ENCODE measurements at regions not wholly inside any gene's neighbourhood (a gene's known extent, or its start where the extent isn't known, plus 50 kb on each side); places are given as distances from the start of the nearest gene placed in this dataset.

DNA sequence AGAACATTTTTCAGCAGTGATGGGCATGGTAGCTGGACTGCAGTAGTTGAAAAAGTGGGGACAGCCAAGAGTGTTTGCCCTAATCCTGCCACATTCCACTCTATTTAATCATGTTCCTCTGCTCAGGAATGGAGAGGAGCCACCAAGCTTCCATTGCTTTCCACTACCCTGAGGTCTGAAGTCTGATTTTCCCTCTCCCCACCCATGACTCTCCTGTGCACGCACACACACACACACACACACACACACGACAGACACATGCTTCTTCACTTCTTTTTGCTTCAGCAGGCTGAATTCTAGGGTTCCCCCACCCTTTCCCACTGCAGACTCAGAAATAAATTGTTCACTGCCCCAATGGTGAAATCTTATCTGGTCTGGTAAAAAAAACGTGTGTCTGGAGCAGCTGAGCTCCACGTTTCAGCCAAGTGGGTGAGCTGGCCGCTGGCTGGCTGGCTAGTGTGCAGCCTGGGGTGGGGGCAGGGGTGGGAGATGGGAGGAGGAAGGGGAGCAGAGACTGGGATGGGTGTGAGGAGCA lies 142.7 kb upstream of the NALF2 start:
- no peaks in the 10 kb centered on the region for H3K4me1 Mint-ChIP-seq (ENCODE audit: low read depth)
- H3K4me3 Mint-ChIP-seq: no peak overlapping the region
- H3K9me3 Mint-ChIP-seq (ENCODE audit: insufficient read depth): no peaks in the 10 kb centered on the region
- no peaks in the 10 kb centered on the region for H3K36me3 Mint-ChIP-seq (ENCODE audit: low read depth)
- ChIA-PET CTCF (no interaction called here), POLR2A (no interaction called here)
- DNase-seq (no peak), ATAC-seq (no peak)
- H3K27ac Mint-ChIP-seq: no peak overlapping the region
- no peaks in the 10 kb centered on the region for H3K27me3 Mint-ChIP-seq (ENCODE audit: low read depth)

DNA sequence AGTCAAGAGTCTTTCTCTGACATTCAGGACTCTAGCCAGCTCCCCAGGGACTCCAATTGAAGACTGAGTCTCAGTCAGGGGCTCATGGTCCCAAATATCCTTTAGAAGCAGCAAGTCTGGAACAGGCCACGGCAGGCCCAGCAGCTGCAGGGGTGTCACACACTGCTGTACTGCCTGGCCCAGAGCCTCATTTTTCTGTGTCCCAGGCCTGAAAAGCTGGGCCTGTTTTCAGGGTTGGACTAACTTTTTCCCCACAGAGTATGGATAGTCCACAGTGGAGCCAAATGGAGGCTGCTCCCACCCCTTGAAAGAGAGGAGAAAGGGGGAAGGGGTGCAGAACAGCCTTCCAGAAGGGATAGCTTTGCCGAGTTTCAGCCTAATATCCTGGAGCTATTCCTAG lies 146.8 kb upstream of the NALF2 start:
- no peak for ATAC-seq
- POLR2A ChIA-PET: no interaction called here
- no peaks in the 10 kb centered on the region for H3K9me3 Mint-ChIP-seq (ENCODE audit: insufficient read depth)

DNA sequence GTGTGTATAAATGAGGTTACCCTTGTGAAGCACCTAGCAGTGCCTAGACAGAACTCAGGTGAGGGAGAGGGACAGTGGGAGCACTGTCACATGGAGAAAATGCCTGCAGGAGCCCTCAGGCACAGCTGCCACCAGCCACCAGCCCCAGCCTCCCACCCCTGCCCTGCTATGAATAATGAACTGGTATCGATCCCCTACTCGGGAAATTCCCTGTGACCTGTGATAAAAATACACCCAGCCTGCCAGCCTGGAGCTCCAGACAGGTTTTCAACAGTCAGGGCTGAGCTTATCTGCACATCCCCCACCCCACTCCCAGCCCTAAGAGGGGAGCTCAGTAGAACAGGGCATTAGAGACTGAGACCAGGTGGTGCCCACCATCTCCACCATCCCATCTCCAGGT lies 159.6 kb upstream of the PJA1 start:
- Mint-ChIP-seq H3K4me1 (ENCODE audit: low read depth) (no peaks in the 10 kb centered on the region), H3K27ac (no peak overlapping the region), H3K4me3 (no peak overlapping the region), H3K9me3 (ENCODE audit: insufficient read depth) (no peaks in the 10 kb centered on the region), H3K36me3 (ENCODE audit: low read depth) (no peaks in the 10 kb centered on the region), H3K27me3 (ENCODE audit: low read depth) (no peaks in the 10 kb centered on the region)
- DNase-seq (no peak), ATAC-seq (no peak)
- ChIA-PET CTCF (no interaction called here), POLR2A (no interaction called here)

More for the DNA sequence above, 146.8 kb upstream of the NALF2 start:
- no peak for DNase-seq
- H3K27me3 Mint-ChIP-seq (ENCODE audit: low read depth): no peaks in the 10 kb centered on the region
- no peaks in the 10 kb centered on the region for H3K4me1 Mint-ChIP-seq (ENCODE audit: low read depth)
- no peak overlapping the region for H3K4me3 Mint-ChIP-seq
- no peak overlapping the region for H3K27ac Mint-ChIP-seq
- no peaks in the 10 kb centered on the region for H3K36me3 Mint-ChIP-seq (ENCODE audit: low read depth)
- CTCF ChIA-PET: interaction anchor here (0.6 kb wide), 1 partner anchor 1417 kb away, joined by 3 read pairs; no protein-coding TSS in a partner anchor

DNA sequence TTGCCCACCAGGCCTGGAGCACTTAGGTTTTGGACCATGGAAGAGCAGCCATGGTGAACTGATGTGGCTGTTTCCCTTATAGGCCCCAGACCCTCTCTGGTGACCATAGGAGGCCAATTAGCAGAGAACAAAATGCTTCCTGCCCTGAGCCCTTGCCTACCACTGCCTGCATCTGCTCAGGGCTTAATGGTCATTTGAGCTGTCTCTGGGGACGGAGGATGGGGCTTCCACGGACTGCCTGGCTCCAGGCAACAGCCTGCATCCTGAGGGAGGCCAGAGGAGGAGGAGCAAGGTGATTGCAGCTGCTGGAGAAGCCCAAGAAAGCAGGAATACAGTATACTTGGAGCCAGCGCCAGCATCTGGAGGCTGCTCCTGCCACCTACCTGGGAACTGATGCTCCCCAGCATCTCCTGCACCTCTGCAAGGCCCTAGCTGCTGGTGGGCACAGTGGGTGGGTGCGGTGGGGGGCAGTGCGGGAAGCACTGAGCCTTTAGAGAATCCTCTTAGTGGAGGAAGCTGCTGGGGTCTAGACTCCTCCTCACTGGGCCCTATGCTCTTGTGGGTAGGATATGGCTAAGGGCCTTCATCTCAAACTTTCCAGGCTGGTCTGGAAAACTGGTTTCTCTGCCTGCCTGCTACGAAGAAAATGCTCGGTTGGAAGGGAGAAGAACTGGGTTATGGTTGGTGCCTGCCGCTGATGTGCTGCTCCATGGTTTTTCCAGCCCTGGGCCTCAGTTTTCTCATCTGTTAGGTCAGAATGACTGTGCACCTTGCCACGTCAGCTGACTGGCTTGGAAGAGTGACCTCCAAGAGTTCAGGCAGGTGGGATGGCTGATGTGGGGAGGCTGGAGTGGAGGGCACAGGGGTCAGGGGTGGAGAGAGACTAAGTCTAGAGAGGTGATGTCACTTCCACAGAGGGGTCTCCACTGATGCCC lies 158.8 kb upstream of the PJA1 start:
- H3K4me3 Mint-ChIP-seq: no peak overlapping the region
- no peak for ATAC-seq
- no peak overlapping the region for H3K27ac Mint-ChIP-seq
- H3K9me3 Mint-ChIP-seq (ENCODE audit: insufficient read depth): no peaks in the 10 kb centered on the region
- DNase-seq: no peak
- CTCF ChIA-PET: no interaction called here
- no peaks in the 10 kb centered on the region for H3K36me3 Mint-ChIP-seq (ENCODE audit: low read depth)
- H3K27me3 Mint-ChIP-seq (ENCODE audit: low read depth): no peaks in the 10 kb centered on the region
- no peaks in the 10 kb centered on the region for H3K4me1 Mint-ChIP-seq (ENCODE audit: low read depth)
- POLR2A ChIA-PET: no interaction called here

DNA sequence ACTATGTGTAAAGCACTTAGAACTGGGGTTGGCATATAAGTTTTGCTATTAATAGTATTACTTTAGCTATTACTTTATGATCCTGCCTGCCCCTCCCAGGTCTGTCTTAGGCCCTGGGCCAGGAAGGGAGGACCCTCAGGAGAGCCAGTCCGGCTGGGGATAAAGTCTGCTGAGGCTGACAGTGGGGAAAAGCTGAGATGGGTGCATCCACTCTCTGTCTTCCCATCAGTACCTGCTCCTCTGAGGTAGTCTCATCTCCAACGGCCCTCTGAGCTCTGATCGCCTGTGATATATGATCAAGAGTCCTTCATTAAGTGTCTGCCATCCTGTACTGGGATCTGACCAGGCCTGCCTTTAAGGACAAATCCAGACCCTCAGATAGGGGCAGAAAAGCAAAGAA lies 156.5 kb upstream of the PJA1 start:
- Mint-ChIP-seq H3K36me3 (ENCODE audit: low read depth) (no peaks in the 10 kb centered on the region), H3K4me1 (ENCODE audit: low read depth) (no peaks in the 10 kb centered on the region), H3K27me3 (ENCODE audit: low read depth) (no peaks in the 10 kb centered on the region), H3K4me3 (no peak overlapping the region), H3K9me3 (ENCODE audit: insufficient read depth) (no peaks in the 10 kb centered on the region), H3K27ac (no peak overlapping the region)
- ChIA-PET CTCF (no interaction called here), POLR2A (no interaction called here)
- ATAC-seq: no peak
- no peak for DNase-seq

DNA sequence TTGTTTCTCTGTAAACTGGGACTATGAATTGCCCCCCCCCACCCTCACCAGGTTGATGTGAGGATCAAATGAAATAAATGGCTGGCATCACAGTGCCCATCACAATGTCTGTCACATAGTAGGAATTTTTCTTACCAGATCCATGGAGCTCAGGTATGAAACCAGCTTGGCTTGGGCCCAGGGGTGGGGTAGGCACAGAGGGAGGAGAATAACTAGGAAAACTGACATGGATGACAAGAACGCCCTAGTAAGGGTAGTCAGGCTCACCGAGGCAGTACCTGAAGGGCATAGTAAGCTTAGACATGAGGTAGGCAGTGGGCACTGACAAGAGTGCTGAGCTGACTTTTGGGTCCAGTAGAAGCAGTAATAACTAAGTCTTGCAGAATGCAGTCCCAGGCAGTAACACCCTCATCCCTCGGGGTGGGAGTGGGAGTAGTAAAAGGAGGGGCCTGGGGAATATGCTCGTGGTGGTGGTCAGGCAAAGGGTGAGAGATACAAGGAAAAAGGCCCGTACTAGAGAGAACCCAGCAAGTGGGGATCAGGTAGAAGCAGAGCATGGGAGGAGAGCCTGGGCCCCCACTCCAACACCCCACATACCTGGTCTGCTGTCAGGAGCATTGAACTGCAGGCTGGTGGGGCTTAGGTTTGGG lies 155.9 kb upstream of the PJA1 start:
- Mint-ChIP-seq H3K27me3 (ENCODE audit: low read depth) (no peaks in the 10 kb centered on the region), H3K4me1 (ENCODE audit: low read depth) (no peaks in the 10 kb centered on the region), H3K27ac (no peak overlapping the region), H3K9me3 (ENCODE audit: insufficient read depth) (no peaks in the 10 kb centered on the region), H3K4me3 (no peak overlapping the region), H3K36me3 (ENCODE audit: low read depth) (no peaks in the 10 kb centered on the region)
- no peak for ATAC-seq
- ChIA-PET POLR2A (no interaction called here), CTCF (no interaction called here)
- DNase-seq: no peak

DNA sequence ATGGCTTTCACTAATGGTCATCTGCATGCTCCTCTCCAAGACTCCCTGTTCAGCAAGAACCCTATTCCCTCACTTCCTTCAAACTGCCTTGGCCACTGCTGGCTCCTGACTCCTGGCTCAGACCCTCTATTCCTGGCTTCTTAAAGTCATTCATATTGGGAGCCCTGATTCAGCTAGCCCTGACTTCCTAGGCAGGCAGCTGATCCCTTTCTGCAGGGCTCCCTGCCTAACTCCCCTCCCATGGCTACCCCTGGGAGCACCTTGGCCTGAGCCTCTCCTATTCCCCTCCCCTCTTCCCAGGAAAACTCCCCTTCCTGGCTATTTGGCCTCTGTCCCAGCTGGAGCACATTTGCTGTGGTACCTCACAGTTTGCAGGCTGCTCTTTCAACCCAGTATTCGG lies 154.9 kb upstream of the PJA1 start:
- Mint-ChIP-seq H3K36me3 (ENCODE audit: low read depth) (no peaks in the 10 kb centered on the region), H3K27me3 (ENCODE audit: low read depth) (no peaks in the 10 kb centered on the region), H3K9me3 (ENCODE audit: insufficient read depth) (no peaks in the 10 kb centered on the region), H3K4me3 (no peak overlapping the region), H3K4me1 (ENCODE audit: low read depth) (no peaks in the 10 kb centered on the region), H3K27ac (no peak overlapping the region)
- ChIA-PET POLR2A (no interaction called here), CTCF (no interaction called here)
- DNase-seq (no peak), ATAC-seq (no peak)

DNA sequence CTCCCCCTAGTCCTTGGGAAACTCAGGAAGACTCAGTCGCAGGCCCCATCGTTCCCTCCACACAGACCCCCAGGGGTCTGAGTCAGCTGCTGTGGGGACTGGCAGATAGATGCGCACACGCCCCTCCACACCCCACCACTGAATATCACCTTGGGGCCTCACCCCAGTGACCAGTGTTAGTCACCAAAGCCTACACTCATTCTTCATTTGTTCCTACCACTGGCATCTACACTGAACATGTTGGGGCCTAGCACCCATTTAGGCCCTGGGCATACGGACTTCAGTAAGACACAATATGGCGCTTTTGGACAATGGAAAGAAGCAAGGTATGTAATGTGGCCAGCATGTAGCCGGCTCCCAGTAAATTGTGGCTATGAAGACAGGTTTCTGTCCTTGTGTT lies 154.1 kb upstream of the PJA1 start:
- ATAC-seq (no peak), DNase-seq (no peak)
- CTCF ChIA-PET: no interaction called here
- no peak overlapping the region for H3K27ac Mint-ChIP-seq
- no peaks in the 10 kb centered on the region for H3K4me1 Mint-ChIP-seq (ENCODE audit: low read depth)
- POLR2A ChIA-PET: no interaction called here
- H3K36me3 Mint-ChIP-seq (ENCODE audit: low read depth): no peaks in the 10 kb centered on the region
- no peaks in the 10 kb centered on the region for H3K9me3 Mint-ChIP-seq (ENCODE audit: insufficient read depth)
- no peak overlapping the region for H3K4me3 Mint-ChIP-seq
- no peaks in the 10 kb centered on the region for H3K27me3 Mint-ChIP-seq (ENCODE audit: low read depth)

DNA sequence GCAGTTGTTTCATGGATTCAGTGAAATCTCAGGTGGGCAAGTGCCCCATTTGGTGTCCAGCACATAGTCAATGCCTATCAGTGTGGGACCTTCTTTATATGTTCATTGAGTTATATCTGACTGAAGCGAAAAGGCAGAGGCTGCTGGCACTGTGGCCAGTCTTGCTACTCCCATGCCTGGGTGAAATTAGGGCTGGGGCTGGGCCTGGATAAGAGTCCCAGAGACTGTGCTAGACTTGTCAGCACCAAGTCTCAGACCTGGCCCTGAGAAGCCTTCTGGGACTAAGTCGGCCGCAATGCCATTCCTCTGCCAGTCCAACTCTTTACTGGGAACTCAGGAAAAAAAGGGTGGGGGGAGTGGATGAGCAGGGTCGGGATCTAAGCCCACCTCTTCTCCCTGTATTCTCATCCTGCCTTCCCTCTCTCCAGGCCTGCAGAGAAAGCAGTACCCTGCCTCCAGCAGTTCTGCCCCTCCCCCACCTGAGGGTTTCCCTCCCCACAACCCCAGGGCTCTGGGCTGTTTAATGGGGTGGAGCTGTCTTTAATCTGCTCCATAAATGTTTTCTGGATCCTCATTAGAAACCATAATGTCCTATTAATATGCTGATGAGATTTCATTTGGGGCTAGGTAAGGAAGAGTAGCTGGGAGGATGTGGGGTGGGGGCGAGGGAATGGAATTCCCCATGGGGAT lies 153.5 kb upstream of the PJA1 start:
- no peaks in the 10 kb centered on the region for H3K36me3 Mint-ChIP-seq (ENCODE audit: low read depth)
- DNase-seq (no peak), ATAC-seq (no peak)
- ChIA-PET CTCF (no interaction called here), POLR2A (no interaction called here)
- no peaks in the 10 kb centered on the region for H3K4me1 Mint-ChIP-seq (ENCODE audit: low read depth)
- H3K27ac Mint-ChIP-seq: no peak overlapping the region
- H3K27me3 Mint-ChIP-seq (ENCODE audit: low read depth): no peaks in the 10 kb centered on the region
- no peaks in the 10 kb centered on the region for H3K9me3 Mint-ChIP-seq (ENCODE audit: insufficient read depth)
- no peak overlapping the region for H3K4me3 Mint-ChIP-seq

DNA sequence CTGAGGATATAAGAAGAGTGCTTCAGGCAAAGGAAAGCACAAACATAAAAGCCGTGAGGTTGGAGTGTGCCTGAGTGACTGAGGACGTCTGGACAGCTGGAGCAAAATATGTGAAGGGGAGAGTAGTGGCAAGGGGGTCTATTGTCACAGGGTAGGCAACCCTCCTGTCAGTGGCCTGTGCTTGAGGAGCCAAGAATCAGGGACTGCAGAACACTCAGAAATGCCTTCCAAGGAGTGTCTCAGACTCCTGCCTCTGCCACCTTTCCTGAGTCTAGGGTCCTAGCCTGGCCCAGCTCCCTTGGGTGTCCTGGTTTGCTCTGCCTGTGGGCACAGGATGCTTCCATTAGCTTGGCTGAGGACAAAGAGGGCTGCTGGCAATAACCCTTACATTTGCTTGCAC lies 152.5 kb upstream of the PJA1 start:
- ATAC-seq (no peak), DNase-seq (no peak)
- ChIA-PET CTCF (no interaction called here), POLR2A (no interaction called here)
- Mint-ChIP-seq H3K9me3 (ENCODE audit: insufficient read depth) (no peaks in the 10 kb centered on the region), H3K27ac (no peak overlapping the region), H3K36me3 (ENCODE audit: low read depth) (no peaks in the 10 kb centered on the region), H3K27me3 (ENCODE audit: low read depth) (no peaks in the 10 kb centered on the region), H3K4me3 (no peak overlapping the region), H3K4me1 (ENCODE audit: low read depth) (no peaks in the 10 kb centered on the region)

DNA sequence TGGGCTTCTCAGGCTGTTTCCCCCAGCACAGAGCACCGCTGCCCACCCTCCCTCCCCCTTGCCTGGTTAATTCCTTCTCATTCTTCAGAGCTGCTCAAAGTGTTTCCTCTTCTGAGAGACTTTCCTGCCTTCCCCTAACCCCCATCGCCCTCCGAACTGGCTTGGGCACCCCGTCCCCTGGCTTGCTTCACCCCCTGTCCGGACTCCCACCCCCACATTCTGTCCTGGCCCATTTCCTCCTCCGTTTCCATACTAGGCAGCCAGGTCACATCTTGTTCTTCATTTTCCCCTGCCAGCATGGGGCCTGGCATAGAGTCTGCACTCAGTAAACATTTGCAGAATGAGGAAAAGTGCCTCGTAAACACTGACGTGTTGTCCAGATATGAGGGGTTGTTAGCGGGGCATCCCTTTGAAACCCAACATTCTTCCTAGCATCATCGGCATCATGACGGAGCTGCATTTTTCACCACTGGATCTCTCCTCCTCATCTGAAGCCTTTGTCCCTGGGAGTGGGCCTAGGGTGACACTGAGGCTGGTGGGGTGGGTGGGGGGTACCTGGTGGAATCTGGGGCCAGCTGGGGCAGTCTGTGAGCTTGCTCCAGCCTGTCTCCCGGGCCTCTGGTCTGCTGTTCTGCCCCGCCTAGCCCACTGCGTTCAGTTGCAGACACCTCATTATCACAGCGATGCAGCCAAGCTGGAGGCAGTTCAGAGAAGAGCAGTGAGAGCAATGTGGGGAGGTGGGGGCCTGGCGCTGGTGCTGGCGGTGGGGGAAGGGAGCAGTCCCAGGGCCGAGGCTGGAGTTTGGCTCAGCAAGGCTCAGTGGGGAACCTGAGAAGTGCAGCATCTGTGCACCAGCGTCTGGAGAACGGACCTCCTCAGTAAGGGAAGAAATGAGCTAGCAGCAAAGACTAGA lies 149.4 kb upstream of the PJA1 start:
- ATAC-seq: no peak
- ChIA-PET CTCF (no interaction called here), POLR2A (no interaction called here)
- H3K4me3 Mint-ChIP-seq: no peak overlapping the region
- no peaks in the 10 kb centered on the region for H3K36me3 Mint-ChIP-seq (ENCODE audit: low read depth)
- H3K27me3 Mint-ChIP-seq (ENCODE audit: low read depth): no peaks in the 10 kb centered on the region
- H3K9me3 Mint-ChIP-seq (ENCODE audit: insufficient read depth): no peaks in the 10 kb centered on the region
- no peak overlapping the region for H3K27ac Mint-ChIP-seq
- DNase-seq: no peak
- no peaks in the 10 kb centered on the region for H3K4me1 Mint-ChIP-seq (ENCODE audit: low read depth)

All from activated CD8-positive, alpha-beta T cell treated with anti-CD3 and anti-CD28 coated beads, Interleukin-2, amount 10 ng/mL, durations not matched to agents 7 days and 5 days (primary cell).